Esophagus squamous epithelium (tissue), 5 donors: ENCODE measurements at regions not wholly inside any gene's neighbourhood (a gene's known extent, or its start where the extent isn't known, plus 50 kb on each side); places are given as distances from the start of the nearest gene placed in this dataset.

Experiments used
- DNase-seq: peaks from one replicate; lab custom pipeline; 2025; lab: John Stamatoyannopoulos, UW
- H3K27ac ChIP-seq, 4 donors: fragments of 200-600 bp; sonication (generic); one replicate each; pipeline ENCODE4 v1.5.1; 2016 to 2019; ENCODE audit warnings: mild to moderate bottlenecking in 1 of 4
- H3K27me3 ChIP-seq, 4 donors: fragments of 200-600 bp; sonication (generic); 1 replicate in 3 of 4; 2 replicates in 1 of 4; pipeline versions ENCODE4 v1.5.1 to v1.6.0; 2017 to 2021; ENCODE audit warnings: antibody characterized with exemption in 1 of 4
- H3K36me3 ChIP-seq, 3 donors: fragments of 200-600 bp; sonication (generic); one replicate each; pipeline ENCODE4 v1.5.1; 2016 to 2019
- H3K4me1 ChIP-seq, 3 donors: fragments of 200-600 bp; sonication (generic); one replicate each; pipeline ENCODE4 v1.5.1; 2017 to 2019
- H3K4me3 ChIP-seq, 4 donors: fragments of 200-600 bp; sonication (generic); 1 replicate in 3 of 4; 2 replicates in 1 of 4; pipeline ENCODE4 v1.5.1; 2016 to 2019; ENCODE audit warnings: mild to moderate bottlenecking in 2 of 4, moderate library complexity in 1 of 4
- H3K9me3 ChIP-seq, 3 donors: fragments of 200-600 bp; sonication (generic); one replicate each; pipeline ENCODE4 v1.5.1; 2016 to 2019
- CTCF ChIP-seq, 6 experiments: fragments of 450-650 bp in 4 of 6; fragments of 200-600 bp in 2 of 6; sonication (generic) in 2 of 6; IDR thresholded peaks; one replicate each; pipeline ENCODE4 v1.5.1; 2016 to 2019; ENCODE audit warnings: antibody characterized with exemption in 6 of 6, mild to moderate bottlenecking in 4 of 6, moderate library complexity in 4 of 6
- POLR2A ChIP-seq, 4 donors: fragments of 450-650 bp; IDR thresholded peaks; one replicate each; pipeline ENCODE4 v1.6.1; 2017; ENCODE audit warnings: antibody characterized with exemption in 4 of 4, mild to moderate bottlenecking in 4 of 4, moderate library complexity in 3 of 4
- WGBS, 2 donors: methylation state at CpG; one replicate each; pipeline ENCODE4 v1.1.5; 2018; 5-methylcytosine and 5-hydroxymethylcytosine counted together
- intact Hi-C: fragments of 100-400 bp; cut with DNase I; formaldehyde crosslinking; loops from one replicate; pipeline ENCODE4 v1.15.0; 2022
- donor health status: DM: yes; HTN: yes; CAD: no.

DNA sequence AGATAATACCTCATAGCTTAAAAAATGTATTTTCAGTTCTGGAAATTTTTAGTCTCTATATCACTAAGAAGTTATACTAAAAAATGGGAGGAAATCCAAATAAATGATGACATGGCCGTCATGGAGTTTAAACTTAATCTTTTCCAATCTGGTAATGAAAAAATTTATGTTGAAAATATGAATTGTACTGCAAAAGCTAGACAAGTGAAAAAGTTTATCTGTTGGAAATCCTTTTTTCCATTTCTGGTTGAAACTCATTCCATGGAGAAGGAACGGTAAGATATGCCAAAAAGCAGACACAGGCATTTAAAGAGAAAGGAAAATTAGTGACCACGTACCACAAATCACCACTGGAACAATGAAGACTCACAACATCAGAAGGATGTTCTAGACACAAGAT, 314.2 kb upstream of the PRICKLE1 start:
- DNase-seq: no peak
- H3K9me3 ChIP-seq: no peaks in the 10 kb centered on the region
- no peak for TF ChIP-seq CTCF (IDR thresholded peaks at IDR 0.05)
- no peak for TF ChIP-seq POLR2A (IDR thresholded peaks at IDR 0.05)
- H3K27ac ChIP-seq: no peak overlapping the region
- WGBS, 2 donors: 40 to 49% methylated on average over 3 of the region's 3 CpGs
- H3K4me1 ChIP-seq: no peaks in the 10 kb centered on the region
- H3K27me3 ChIP-seq: no peaks in the 10 kb centered on the region
- no peak overlapping the region for H3K4me3 ChIP-seq
- no peaks in the 10 kb centered on the region for H3K36me3 ChIP-seq
- intact Hi-C loops: no loop called here

DNA sequence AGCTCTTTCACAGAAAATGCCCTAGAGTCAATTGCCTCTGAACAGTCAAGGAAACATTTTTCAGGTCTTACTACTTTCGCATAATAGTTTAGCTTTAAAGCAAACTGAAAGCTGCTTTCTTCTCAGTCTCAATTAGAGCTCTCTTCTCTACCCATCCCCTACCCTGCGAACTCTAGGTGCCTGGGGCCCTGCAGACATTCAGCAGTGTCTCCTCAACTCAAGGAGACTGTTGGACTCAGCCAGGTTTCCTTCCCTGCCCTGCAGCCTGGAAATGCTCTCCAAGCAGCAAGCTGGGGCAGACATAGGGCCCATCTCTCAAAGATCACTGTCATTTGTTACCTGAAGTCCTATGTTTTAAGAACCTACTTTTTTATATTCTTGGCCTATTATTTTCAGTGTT, 312.5 kb upstream of the PRICKLE1 start:
- Histone ChIP-seq H3K9me3 (no peaks in the 10 kb centered on the region), H3K36me3 (no peaks in the 10 kb centered on the region), H3K4me1 (no peaks in the 10 kb centered on the region), H3K27me3 (no peaks in the 10 kb centered on the region), H3K27ac (no peak overlapping the region), H3K4me3 (no peak overlapping the region)
- DNase-seq: no peak
- intact Hi-C loops: no loop called here
- 81 to 84% methylated on average over 2 of the region's 2 CpGs for WGBS, 2 donors
- no peak for TF ChIP-seq POLR2A (IDR thresholded peaks at IDR 0.05)
- TF ChIP-seq CTCF (IDR thresholded peaks at IDR 0.05): no peak

DNA sequence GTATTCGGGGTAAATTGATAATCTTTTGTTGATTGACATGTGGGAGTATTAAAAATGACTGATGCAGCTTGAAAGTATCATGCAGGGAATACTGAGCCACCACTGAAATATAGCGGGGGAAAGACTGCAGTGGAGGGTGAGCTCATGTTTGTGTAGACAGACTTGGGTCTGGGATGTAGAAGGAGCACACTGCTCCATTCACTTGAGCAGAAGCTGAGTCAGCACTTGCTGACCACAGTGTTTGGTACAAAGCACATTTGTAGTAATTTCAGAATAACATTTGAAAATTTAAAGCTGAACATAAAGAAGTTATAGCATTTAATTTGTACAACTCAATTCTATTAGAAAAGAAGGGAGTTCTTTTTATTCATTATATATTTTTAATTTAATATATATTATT, 304.3 kb upstream of the PRICKLE1 start:
- Histone ChIP-seq H3K9me3 (no peaks in the 10 kb centered on the region), H3K27ac (no peak overlapping the region), H3K4me1 (no peaks in the 10 kb centered on the region), H3K27me3 (no peaks in the 10 kb centered on the region), H3K36me3 (no peaks in the 10 kb centered on the region), H3K4me3 (no peak overlapping the region)
- intact Hi-C loops: no loop called here
- no peak for TF ChIP-seq CTCF (IDR thresholded peaks at IDR 0.05)
- no peak for TF ChIP-seq POLR2A (IDR thresholded peaks at IDR 0.05)
- DNase-seq: no peak
- 74 to 79% methylated on average over 2 of the region's 2 CpGs for WGBS, 2 donors

GRCh38 chr12:42892702-42893551, 303.4 kb upstream of the PRICKLE1 start:
- DNase-seq: no peak
- Histone ChIP-seq H3K27ac (no peak overlapping the region), H3K4me3 (no peak overlapping the region), H3K36me3 (no peaks in the 10 kb centered on the region), H3K9me3 (no peaks in the 10 kb centered on the region), H3K27me3 (no peaks in the 10 kb centered on the region), H3K4me1 (no peaks in the 10 kb centered on the region)
- TF ChIP-seq POLR2A (IDR thresholded peaks at IDR 0.05) (no peak), CTCF (IDR thresholded peaks at IDR 0.05) (no peak)
- 55 to 65% methylated on average over 4 of the region's 4 CpGs for WGBS, 2 donors
- intact Hi-C loops: no loop called here

DNA sequence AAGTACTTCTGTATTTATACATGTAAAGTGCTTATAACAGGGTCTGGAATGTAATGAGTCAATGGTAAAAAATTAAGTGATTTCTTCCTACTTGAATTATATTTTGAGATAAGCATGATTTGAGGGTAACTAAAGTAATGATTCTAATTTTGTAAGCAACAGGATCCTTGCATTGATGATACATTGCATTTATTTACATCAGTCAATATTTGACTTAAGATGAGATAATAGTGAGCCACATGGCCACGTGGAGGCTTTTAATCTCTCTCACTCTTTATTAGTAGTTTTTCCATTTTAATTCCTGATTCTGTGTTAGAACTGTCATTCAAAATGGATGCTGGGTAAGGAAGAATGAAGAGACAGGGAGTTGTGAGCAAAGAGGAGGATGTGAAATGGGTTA, 298.1 kb upstream of the PRICKLE1 start:
- TF ChIP-seq CTCF (IDR thresholded peaks at IDR 0.05): no peak
- no peak for TF ChIP-seq POLR2A (IDR thresholded peaks at IDR 0.05)
- no peak overlapping the region for H3K27ac ChIP-seq
- intact Hi-C loops: no loop called here

More for the DNA sequence above, 298.1 kb upstream of the PRICKLE1 start:
- no peaks in the 10 kb centered on the region for H3K36me3 ChIP-seq
- H3K27me3 ChIP-seq: no peaks in the 10 kb centered on the region
- no peak overlapping the region for H3K4me3 ChIP-seq
- no peaks in the 10 kb centered on the region for H3K4me1 ChIP-seq
- WGBS, 2 donors: 27 to 30% methylated on average over 1 of the region's 1 CpG
- DNase-seq: no peak
- H3K9me3 ChIP-seq: no peaks in the 10 kb centered on the region
